HG02571 (cell line): ENCODE measurements at regions not wholly inside any gene's neighbourhood (a gene's known extent, or its start where the extent isn't known, plus 50 kb on each side); places are given as distances from the start of the nearest gene placed in this dataset.
"Not testable (repeated sequence)": the region's sequence is repeated elsewhere in the genome, so short reads cannot be mapped to it uniquely, and the experiment has no call there.

ENCODE experiments used
- ATAC-seq: cut with Tn5 transposase; IDR thresholded peaks from one replicate; pipeline ENCODE4 v1.9.1; 2021; ENCODE audit warnings: mild to moderate bottlenecking, moderate library complexity; ENCODE audit not compliant: unreplicated experiment

DNA sequence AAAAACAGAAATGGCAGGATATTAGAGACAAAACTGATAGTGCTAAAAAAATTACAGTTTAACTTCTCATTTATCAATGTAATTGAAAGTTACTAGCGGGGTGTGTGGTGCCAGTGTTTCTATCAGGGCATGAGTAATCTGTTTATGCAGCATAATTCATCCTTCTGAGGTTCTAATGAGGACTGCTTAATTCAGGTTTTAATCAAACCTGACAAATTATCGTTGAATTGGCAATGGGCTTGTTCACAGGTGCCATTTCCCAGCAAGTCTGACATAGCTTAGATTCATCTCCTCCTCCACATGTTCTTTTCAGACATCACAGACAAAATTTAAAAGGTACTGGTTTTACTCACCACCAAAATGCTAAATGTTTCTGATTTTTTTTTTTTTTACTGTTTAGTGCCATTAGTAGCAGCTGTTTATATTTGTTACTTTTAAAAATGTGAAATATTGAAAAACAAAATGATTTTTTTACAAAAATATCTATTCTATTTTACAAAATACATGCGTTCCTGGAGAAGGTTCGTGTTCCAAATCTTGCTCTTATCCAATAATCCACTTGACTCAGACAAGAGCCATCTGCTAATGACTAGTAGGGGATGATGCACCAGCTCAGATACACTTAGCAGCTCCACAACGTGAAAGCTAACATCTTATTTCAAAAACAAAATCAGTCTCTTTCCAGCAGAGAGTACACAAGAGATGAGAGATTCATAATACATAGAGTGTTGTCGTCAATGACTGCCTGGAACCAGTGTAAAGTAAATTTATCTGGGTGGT, 447.7 kb upstream of the DPPA4 start:
- ATAC-seq = no peak

DNA sequence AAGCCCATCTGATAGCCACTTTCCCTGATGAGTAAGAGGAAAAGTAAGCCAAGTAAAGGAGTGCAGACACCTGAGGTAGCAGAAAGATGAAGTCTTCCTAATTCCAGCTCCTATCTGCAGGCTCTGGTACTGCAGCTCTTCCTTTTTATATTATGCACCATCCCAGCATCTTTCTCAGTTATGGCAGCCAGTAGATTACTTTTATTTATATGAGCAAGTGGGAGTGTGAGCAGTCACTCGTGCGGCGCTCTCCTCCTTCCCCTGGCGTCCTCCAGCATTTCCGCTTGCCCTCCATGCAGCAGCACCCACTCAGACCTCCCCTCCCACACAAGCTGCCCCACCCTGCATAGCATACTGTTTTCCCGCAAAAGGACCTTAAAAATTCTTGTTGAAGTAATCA, 465.9 kb upstream of the DPPA4 start:
- no peak for ATAC-seq

DNA sequence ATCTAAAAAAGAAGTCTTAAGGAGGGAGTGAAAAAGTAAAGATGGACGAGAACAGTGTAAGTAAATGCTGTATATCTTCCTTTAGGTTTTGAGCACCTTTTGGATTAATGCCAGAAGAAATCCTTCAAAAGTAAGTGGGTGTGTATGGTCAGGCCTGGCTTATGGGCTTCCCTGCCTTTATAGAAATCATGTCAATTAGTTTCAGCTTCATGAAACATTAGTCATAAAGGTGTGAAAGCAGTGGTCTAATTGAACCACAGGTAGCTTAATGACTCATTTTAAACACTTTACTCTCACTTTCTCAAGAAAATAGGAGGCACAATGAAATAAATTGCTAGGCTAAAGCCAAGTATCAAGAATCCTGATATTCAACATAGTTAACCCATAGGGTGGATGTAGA, 467.4 kb upstream of the DPPA4 start:
- no peak for ATAC-seq

DNA sequence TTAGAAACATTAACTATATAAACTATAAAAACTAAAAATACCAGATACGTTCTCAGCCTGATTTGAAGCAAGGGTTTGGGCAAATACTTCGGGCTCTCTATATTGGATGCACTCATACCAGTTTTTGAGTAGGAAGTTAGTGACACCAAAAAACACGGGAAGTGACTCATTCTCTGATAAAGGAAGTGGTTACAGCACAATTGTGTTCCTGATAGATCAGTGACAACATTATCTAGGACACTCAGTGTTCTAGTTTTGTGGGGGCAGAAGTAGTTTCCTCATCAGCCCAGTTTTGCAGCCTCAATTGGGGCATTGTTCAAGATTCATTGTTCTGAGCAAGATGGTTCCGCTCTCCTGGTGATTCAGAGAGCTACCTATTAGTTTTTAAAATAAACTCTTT, 469.6 kb upstream of the DPPA4 start:
- ATAC-seq = no peak

DNA sequence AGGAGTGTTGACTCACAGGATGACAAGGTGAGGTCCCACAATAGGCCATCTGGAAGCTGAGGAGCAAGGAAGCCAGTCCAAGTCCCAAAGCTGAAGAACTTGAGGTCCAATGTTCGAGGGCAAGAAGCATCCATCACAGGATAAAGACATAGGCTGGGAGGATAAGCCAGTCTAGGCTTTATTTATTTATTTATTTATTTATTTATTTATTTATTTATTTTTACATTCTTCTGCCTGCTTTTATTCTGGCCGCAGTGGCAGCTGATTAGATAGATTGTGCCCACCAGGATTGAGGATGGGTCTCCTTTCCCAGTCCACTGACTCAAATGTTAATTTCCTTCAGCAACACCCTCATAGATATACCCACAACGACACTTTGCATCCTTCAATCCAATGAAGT, 472.2 kb upstream of the DPPA4 start:
- ATAC-seq = no peak

DNA sequence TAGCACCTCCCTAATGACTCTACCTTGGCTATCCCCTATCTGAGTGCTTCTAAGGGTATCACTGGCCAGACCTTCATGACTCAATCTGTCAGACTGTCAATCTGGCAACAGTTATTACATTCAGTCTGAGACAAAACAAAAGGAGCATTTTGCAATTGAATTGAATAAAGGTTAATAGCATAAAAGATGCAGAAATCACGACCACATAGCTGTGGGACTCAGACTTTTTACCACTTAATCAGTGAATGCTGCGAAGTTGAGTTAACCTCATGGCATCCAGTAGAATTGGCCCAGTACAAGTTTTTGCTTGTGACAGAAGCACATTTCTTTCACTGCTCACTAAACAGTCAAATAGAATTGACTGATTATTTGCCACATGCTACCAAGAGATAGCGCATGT, 480.7 kb upstream of the DPPA4 start:
- ATAC-seq = no peak

DNA sequence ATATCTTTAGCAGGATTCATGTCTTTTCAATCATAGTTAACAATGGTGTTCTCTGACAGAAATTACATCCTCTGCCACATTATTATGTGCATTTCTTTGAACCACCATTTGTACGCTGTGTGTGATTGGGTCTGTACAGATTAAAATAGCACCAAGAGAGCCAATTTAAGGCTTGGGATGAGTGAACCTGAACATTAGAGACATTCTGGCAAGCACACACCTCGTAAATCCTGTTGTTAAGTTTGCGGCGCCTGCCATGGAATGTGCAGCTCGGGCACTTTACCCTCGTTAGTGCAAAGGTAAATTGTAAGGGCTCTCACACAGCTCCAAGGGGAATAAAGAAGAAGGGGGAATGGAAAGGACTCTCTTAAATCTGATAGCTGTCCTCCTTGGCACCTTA, 482.4 kb upstream of the DPPA4 start:
- no peak for ATAC-seq

DNA sequence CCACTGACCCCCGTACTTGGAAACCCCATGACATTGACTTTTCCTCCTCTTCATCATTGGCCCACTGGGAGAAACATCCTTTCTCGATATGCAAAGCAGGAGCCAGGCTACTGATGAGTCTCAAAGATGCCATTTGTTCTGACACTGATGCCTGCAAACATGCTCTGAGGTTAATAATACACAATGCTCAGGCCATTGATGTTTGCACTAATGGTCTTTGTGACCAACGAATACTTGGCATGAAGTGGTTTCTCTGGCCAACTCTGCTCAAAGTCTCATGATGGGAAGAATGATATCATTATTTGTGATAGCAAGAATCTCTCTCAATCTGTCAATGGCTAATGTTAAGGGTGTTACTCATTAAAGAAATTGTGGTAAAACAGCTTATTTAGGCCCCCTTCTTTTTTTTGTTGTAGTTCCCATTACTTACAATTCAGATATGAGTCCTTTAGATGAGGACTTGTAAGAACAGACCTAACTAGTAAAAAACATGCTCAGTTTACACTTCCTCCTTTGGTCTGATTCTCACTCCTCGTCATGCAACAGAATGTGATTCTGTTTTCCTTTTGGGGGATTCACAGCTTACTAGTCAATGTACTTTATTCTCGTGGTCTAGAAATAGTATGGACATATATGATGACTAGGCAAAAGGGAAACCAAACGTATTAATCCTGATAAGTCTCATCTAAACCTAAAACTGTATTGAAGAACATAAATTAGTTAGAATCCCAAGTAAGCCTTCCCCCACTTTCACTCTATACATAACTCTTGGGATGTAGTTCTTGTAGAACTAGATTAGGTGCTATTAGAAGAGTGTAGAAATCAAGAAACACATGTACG, 488.8 kb upstream of the DPPA4 start:
- no peak for ATAC-seq

DNA sequence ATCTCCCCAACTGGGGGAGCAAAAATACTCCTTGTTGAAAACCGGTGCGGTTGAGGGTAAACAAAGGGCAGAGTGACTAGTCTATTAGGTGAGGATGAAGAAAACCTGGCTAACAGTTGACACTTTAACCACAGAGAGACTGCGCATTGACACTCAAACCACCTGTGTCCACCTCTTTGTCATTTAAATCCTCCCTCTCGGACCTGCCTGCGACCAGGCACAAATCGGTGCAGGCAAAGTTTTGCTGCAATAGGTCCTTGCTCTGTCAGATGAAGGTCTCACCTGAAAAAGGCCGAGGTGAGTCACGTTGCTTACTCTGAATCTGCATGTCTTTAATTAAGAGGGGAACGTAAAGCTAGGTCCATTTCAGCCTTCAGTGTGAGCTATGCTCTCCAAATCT, 494.1 kb upstream of the DPPA4 start:
- ATAC-seq = no peak

DNA sequence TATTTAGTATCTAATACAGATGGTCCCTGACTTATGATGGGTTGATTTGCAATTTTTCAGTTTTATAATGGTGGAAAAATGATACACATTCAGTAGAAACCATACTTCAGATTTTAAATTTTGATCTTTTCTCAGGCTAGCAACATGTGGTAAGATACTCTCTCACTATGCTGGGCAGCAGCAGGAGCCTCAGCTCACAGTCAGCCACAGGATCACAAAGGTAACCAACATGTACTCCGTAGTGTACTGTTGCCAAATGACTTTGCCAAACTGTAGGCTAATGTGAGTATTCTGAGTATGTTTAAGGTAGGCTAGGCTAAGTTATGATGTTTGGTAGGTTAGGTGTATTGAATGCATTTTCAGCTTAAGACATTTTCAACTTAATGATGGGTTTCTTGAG, 498.6 kb upstream of the DPPA4 start:
- ATAC-seq = no peak

DNA sequence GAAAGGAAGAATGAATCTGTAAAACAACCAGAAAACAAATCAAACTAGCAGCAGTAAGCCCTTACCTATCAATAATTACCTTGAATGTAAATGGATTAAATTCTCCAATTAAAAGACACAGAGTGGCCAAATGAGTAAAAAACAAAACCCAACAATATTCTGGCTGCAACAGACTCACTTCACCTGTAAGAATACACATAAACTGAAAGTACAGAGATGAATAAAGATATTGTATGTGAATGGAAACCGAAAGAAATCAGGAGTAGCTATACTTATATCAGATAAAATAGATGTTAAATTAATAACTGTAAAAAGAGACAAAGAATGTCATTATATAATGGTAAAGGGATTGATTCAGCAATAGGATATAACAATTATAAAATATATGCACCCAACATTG, 514.5 kb upstream of the DPPA4 start:
- ATAC-seq = no peak

DNA sequence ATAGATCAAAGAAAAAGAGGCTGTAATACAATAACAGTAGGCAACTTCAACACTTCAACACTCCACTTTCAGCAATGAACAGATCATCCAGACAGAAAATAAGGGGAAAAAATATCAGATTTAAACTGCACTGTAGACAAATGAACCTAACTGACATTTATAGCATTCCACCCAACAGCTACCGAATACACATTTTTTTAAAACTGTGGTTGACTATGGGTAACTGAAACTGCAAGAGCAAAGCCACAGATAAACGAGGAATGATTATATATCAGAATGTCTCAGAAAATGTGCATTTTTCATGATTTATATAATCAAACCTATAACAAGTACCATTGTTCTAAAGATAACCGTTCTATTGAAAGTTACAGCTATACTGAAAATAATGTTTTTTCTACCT, 514.9 kb upstream of the DPPA4 start:
- no peak for ATAC-seq

DNA sequence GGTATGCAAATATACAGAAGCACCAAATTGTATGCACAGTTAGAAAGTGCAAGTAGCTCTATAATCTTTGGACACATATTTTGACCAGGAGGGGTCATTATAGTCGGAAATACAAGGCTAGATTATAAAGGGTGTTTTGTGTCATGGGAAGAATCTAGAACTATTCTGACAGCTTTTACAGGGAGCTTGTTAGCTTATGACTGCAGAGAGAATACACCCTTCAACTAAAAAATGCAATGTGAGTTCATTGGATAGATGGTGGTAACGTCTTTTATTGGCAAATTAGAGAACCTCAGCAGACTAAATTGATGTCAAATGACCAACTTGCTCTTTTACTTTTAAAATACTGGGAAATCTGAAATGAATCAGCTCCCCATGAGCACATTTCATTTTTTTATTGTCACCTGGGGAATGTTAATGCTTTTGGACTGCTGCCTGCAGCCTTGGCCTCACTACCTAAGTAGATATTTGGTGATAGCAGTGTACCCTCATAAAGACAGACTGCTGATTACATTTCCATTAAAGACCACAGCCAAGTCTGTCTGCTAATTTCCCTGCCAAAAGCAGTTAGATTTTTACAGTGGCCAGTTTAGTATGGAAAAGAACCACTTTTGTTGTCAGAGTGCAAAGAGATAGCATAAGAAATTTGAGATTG, 515.9 kb upstream of the DPPA4 start:
- ATAC-seq = no peak

DNA sequence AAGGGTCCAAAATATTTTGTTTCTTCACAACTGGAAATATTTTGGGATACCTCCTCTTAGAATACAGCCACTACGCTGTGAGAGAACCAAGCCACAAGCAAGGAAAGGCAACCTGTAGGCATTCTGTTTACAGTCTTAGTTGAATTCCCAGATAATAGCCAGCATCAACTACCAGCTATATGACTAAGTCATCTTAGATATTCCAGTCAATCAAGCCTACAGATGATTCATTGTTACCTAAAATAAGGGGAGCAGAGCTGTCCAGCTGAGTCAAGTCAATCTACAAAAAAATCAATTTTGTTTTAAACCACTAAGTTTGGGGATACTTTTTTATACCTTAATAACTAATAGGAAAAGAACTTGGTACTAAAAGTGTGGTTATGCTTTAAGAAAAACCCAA, 526.4 kb upstream of the DPPA4 start:
- no peak for ATAC-seq

DNA sequence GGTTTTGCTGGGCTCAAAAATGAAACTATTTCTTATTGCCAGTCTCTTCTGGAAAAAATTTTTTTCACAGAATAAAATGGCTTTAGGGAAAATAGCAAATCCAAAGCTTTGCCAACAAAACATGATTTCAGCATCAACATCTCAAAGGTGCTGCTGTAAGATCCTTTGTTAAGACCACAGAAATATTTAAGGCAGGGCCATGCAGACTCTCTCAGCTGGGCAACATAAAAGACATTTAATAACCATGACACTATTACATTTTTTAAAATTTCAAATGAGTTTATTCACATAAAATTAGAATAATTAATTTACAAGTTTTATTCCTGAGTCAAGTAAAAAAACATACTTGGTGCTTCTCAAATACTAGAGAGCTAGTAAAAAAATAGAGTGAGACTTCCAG, 527.1 kb upstream of the DPPA4 start:
- ATAC-seq = no peak

DNA sequence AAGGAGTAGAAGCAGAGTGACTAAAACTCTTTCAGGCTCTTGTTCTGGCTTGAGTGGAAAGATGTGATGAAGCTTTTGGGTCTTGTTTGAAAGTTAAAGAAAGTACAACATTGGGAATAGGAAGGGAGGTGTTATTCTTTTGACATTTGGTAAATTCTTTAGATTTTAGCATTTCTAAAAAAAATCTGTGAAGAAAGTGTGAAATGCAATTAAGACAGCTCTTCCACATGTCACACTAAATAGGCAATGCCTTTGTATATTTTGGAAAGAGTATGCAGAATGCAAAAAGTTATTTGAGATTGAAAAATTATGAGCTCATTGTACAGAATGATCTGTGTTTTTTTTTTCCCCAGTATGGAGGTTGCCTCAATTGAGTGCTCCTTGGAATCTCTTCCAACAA, 532.2 kb upstream of the DPPA4 start:
- no peak for ATAC-seq

DNA sequence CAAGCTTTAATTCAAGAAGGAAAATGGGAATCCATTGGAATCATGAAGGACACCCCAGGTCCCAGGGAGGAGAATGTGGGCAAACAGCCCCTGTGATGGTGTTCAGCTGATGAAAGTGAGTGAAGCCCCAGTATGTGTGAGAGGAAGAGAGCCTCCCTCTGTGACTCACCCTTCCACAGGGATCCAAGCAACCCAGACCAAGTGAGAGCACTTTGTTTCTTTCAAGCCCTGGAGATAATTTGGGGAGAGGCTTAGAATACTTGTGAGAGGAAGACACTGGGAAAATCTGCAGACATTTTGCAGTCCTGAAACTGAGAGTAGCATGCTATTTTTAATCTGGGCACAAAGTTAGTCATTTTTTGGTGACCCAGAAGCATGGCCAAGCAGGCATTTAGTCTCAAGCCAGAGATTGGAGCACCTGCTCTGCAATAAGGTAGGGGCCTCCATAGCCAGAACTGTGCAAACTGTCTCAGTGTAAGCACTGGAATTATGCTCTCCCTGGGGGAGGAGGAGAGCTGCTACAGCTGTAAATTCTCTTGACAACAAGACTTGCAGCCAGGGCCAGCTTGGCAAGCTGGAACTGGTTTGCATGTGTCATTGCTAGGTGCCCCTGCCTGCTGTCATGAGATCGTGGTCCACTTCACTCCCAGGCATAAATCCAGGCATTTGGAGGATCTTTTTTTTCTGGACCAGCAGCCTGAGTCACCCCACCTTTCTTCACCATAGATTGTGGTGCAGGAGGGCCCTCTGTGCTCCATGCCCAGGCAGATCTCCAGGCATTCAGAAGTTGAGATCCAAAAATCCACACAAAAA, 537.8 kb upstream of the DPPA4 start:
- ATAC-seq = no peak

DNA sequence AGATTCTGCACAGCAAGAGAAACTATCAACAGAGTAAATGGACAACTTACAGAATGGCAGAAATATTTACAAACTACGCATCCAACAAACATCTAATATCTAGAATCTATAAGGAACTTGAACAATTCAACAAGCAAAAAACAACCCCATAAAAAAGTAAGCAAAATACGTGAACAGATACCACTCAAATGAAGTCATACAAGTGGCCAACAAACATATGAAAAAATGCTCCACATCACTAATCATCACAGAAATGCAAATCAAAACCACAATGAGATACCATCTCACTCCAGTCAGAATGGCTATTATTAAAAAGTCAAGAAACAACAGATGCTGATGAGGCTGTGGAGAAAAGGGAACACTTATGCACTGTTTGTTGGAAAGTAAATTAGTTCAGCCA, 540.3 kb upstream of the DPPA4 start:
- not testable (repeated sequence) for ATAC-seq

DNA sequence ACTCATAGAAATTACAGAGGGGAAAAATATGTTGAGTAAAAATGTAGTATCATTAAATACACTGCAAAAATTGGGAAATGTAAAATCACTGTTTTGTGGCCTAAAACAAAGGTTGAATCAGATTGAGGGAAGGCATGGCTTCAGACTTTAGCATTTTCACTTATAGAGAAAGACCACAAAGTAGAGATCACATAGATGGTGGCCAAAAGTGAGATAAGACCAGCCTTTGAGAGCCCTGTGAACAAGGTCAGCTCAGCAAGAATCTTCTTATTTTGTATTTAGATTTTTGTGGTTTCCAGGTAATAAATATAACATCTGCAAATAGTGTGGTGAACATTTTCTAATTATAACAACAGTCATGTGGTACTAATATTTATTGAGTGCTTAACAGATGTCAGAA, 544.8 kb upstream of the DPPA4 start:
- ATAC-seq = no peak

DNA sequence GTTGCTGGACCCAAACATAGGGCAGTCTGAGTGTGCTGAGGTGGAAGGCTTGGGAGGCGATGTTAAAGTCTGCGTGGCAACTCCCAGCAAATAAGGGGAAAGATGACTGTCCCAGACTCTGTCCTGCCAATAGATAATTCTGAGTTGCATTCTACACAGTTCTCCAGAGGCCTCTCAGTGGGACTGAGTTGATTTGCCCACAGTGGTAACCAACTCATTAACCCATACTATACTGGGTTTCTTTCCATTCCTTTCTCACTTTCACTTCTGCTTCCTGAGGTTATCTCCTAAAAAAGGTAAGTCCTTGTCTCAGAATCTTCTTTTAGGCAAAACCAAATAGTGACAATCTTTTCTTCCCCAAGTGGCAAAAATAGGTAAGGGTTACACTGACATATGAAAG, 549.9 kb upstream of the DPPA4 start:
- ATAC-seq = no peak

DNA sequence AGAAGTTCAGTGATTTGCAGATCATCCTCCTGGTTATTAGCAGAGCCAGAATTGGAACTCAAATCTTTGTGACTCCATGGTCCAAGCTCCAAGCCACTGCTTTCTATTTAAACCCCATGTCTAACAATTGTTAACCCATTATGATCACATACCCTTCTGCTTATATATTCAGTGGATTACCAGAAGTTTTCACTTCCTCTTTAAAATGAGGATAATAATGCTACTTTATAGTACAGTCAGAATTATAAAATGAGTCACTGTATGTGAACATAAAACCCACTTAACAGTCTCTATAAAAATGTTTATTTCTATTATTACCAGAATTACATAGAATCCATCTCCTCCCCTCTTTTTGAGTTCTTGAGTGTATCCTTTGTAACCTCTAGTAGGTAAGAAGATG, 550.7 kb upstream of the DPPA4 start:
- ATAC-seq = no peak
